ENCODE measurements at regions not wholly inside any gene's neighbourhood (a gene's known extent, or its start where the extent isn't known, plus 50 kb on each side); places are given as distances from the start of the nearest gene placed in this dataset.

GRCh38 chr15:66955871-66956585 lies 109.4 kb upstream of the SMAD3 start:
- no peak overlapping the region for H2BK15ac ChIP-seq (ENCODE audit: low read length)
- H3K23ac ChIP-seq (ENCODE audit: low read depth, low read length, poor library complexity) = no peak overlapping the region
- DNase-seq (ENCODE audit: low spot score) = no peak
- no CpG with 5 or more reads among the region's 2 CpGs for WGBS, 2 donors (ENCODE audit: extremely low coverage in 2 of 2, insufficient read length in 2 of 2, insufficient replicate concordance in 1 of 2)
- no peak overlapping the region for H4K8ac ChIP-seq (ENCODE audit: low read depth, low read length)
- no peak overlapping the region for H2BK5ac ChIP-seq (ENCODE audit: low read length)
- no peak overlapping the region for H2BK120ac ChIP-seq (ENCODE audit: low read depth, low read length)
- H2AFZ ChIP-seq (ENCODE audit: low read length) = no peak overlapping the region
- H3K4ac ChIP-seq (ENCODE audit: low read length) = no peak overlapping the region
- H3K9me3 ChIP-seq (replicated peaks in 1 of 2; ENCODE audit: control insufficient read depth in 2 of 2, insufficient read depth in 1 of 2, low read depth in 1 of 2, low read length in 2 of 2) = no peaks in the 10 kb centered on the region
- no peak overlapping the region for H3K4me3 ChIP-seq (ENCODE audit: low read length in 2 of 2)
- no peak overlapping the region for H3K9ac ChIP-seq (ENCODE audit: low read depth, low read length, poor library complexity)
- peaks cover 5 to 10% of the 10 kb centered on the region in 2 donors for H3K4me1 ChIP-seq (ENCODE audit: control insufficient read depth in 2 of 2, insufficient read depth in 1 of 2, low read depth in 1 of 2, low read length in 2 of 2)
- H3K27ac ChIP-seq (replicated peaks; ENCODE audit: low read length) = no peak overlapping the region
- H4K91ac ChIP-seq (ENCODE audit: low read depth, low read length, poor library complexity) = no peak overlapping the region
- no peaks in the 10 kb centered on the region for H3K27me3 ChIP-seq (ENCODE audit: control insufficient read depth in 3 of 3, insufficient read depth in 3 of 3, low read depth in 1 of 3, low read length in 3 of 3)
- no peak overlapping the region for H3K14ac ChIP-seq (ENCODE audit: low read length)
- no peaks in the 10 kb centered on the region for H3K36me3 ChIP-seq (replicated peaks in 1 of 2; ENCODE audit: control insufficient read depth in 2 of 2, insufficient read depth in 2 of 2, low read length in 2 of 2)
- no peak overlapping the region for H2BK12ac ChIP-seq (ENCODE audit: low read length)
- H3K79me1 ChIP-seq (ENCODE audit: low read depth, low read length) = no peaks in the 10 kb centered on the region
- no peak overlapping the region for H3K18ac ChIP-seq (ENCODE audit: low read length)
- H2AK5ac ChIP-seq (ENCODE audit: low read depth, low read length) = no peak overlapping the region
- no peak overlapping the region for H3K4me2 ChIP-seq (ENCODE audit: insufficient read depth, low read length, poor library complexity, severe bottlenecking)

- no peaks in the 10 kb centered on the region for H3K36me3 ChIP-seq (replicated peaks in 1 of 2; ENCODE audit: control insufficient read depth in 2 of 2, insufficient read depth in 2 of 2, low read length in 2 of 2)
- H3K27ac ChIP-seq (replicated peaks; ENCODE audit: low read length) = no peak overlapping the region
- H2AFZ ChIP-seq (ENCODE audit: low read length) = no peak overlapping the region
- peak overlapping the region; percentile 46 for H4K91ac ChIP-seq (ENCODE audit: low read depth, low read length, poor library complexity)
- no peak overlapping the region for H2AK5ac ChIP-seq (ENCODE audit: low read depth, low read length)
- H3K18ac ChIP-seq (ENCODE audit: low read length) = no peak overlapping the region
- DNase-seq (ENCODE audit: low spot score) = no peak
- no peak overlapping the region for H3K23ac ChIP-seq (ENCODE audit: low read depth, low read length, poor library complexity)
- no peak overlapping the region for H2BK5ac ChIP-seq (ENCODE audit: low read length)
- H2BK120ac ChIP-seq (ENCODE audit: low read depth, low read length) = no peak overlapping the region
- no peak overlapping the region for H2BK15ac ChIP-seq (ENCODE audit: low read length)
- H3K14ac ChIP-seq (ENCODE audit: low read length) = no peak overlapping the region
- WGBS, 2 donors (ENCODE audit: extremely low coverage in 2 of 2, insufficient read length in 2 of 2, insufficient replicate concordance in 1 of 2) = no CpG with 5 or more reads among the region's 9 CpGs
- H2BK12ac ChIP-seq (ENCODE audit: low read length) = no peak overlapping the region
- H3K4me1 ChIP-seq (ENCODE audit: control insufficient read depth in 2 of 2, insufficient read depth in 1 of 2, low read depth in 1 of 2, low read length in 2 of 2) = peaks cover 5 to 14% of the 10 kb centered on the region in 2 donors
- no peak overlapping the region for H4K8ac ChIP-seq (ENCODE audit: low read depth, low read length)
- no peaks in the 10 kb centered on the region for H3K79me1 ChIP-seq (ENCODE audit: low read depth, low read length)
- no peak overlapping the region for H3K4me2 ChIP-seq (ENCODE audit: insufficient read depth, low read length, poor library complexity, severe bottlenecking)
- H3K9ac ChIP-seq (ENCODE audit: low read depth, low read length, poor library complexity) = peak overlapping the region; percentile 73
- H3K9me3 ChIP-seq (replicated peaks in 1 of 2; ENCODE audit: control insufficient read depth in 2 of 2, insufficient read depth in 1 of 2, low read depth in 1 of 2, low read length in 2 of 2) = no peaks in the 10 kb centered on the region
- H3K4me3 ChIP-seq (ENCODE audit: low read length in 2 of 2) = no peak overlapping the region
- no peak overlapping the region for H3K4ac ChIP-seq (ENCODE audit: low read length)
- H3K27me3 ChIP-seq (ENCODE audit: control insufficient read depth in 3 of 3, insufficient read depth in 3 of 3, low read depth in 1 of 3, low read length in 3 of 3) = no peaks in the 10 kb centered on the region
Measured at GRCh38 chr15:66956672-66957430, 108.6 kb upstream of the SMAD3 start.

- H2BK5ac ChIP-seq (ENCODE audit: low read length) = no peak overlapping the region
- H4K8ac ChIP-seq (ENCODE audit: low read depth, low read length) = no peak overlapping the region
- no peak overlapping the region for H3K4me2 ChIP-seq (ENCODE audit: insufficient read depth, low read length, poor library complexity, severe bottlenecking)
- H3K27ac ChIP-seq (replicated peaks; ENCODE audit: low read length) = no peak overlapping the region
- no peaks in the 10 kb centered on the region for H3K79me1 ChIP-seq (ENCODE audit: low read depth, low read length)
- no peaks in the 10 kb centered on the region for H3K36me3 ChIP-seq (replicated peaks in 1 of 2; ENCODE audit: control insufficient read depth in 2 of 2, insufficient read depth in 2 of 2, low read length in 2 of 2)
- no peak overlapping the region for H3K23ac ChIP-seq (ENCODE audit: low read depth, low read length, poor library complexity)
- no peak overlapping the region for H4K91ac ChIP-seq (ENCODE audit: low read depth, low read length, poor library complexity)
- H2BK15ac ChIP-seq (ENCODE audit: low read length) = no peak overlapping the region
- no peaks in the 10 kb centered on the region for H3K27me3 ChIP-seq (ENCODE audit: control insufficient read depth in 3 of 3, insufficient read depth in 3 of 3, low read depth in 1 of 3, low read length in 3 of 3)
- peaks cover 5 to 17% of the 10 kb centered on the region in 2 donors for H3K4me1 ChIP-seq (ENCODE audit: control insufficient read depth in 2 of 2, insufficient read depth in 1 of 2, low read depth in 1 of 2, low read length in 2 of 2)
- H3K9me3 ChIP-seq (replicated peaks in 1 of 2; ENCODE audit: control insufficient read depth in 2 of 2, insufficient read depth in 1 of 2, low read depth in 1 of 2, low read length in 2 of 2) = no peaks in the 10 kb centered on the region
- DNase-seq (ENCODE audit: low spot score) = no peak
- no peak overlapping the region for H3K4me3 ChIP-seq (ENCODE audit: low read length in 2 of 2)
- H3K14ac ChIP-seq (ENCODE audit: low read length) = no peak overlapping the region
- H2BK120ac ChIP-seq (ENCODE audit: low read depth, low read length) = no peak overlapping the region
- no peak overlapping the region for H3K9ac ChIP-seq (ENCODE audit: low read depth, low read length, poor library complexity)
- no peak overlapping the region for H3K18ac ChIP-seq (ENCODE audit: low read length)
- no peak overlapping the region for H2AFZ ChIP-seq (ENCODE audit: low read length)
- no CpG with 5 or more reads among the region's 1 CpG for WGBS, 2 donors (ENCODE audit: extremely low coverage in 2 of 2, insufficient read length in 2 of 2, insufficient replicate concordance in 1 of 2)
- H2BK12ac ChIP-seq (ENCODE audit: low read length) = no peak overlapping the region
- no peak overlapping the region for H2AK5ac ChIP-seq (ENCODE audit: low read depth, low read length)
- no peak overlapping the region for H3K4ac ChIP-seq (ENCODE audit: low read length)
Measured at GRCh38 chr15:66957431-66957720, 108.0 kb upstream of the SMAD3 start.

- no peak overlapping the region for H2AFZ ChIP-seq (ENCODE audit: low read length)
- peak overlapping the region; percentile 84 for H2BK120ac ChIP-seq (ENCODE audit: low read depth, low read length)
- no peak overlapping the region for H3K14ac ChIP-seq (ENCODE audit: low read length)
- peak overlapping the region; percentile 50 for H3K18ac ChIP-seq (ENCODE audit: low read length)
- H3K4me1 ChIP-seq (ENCODE audit: control insufficient read depth in 2 of 2, insufficient read depth in 1 of 2, low read depth in 1 of 2, low read length in 2 of 2) = peaks cover 5 to 17% of the 10 kb centered on the region in 2 donors
- peak overlapping the region; percentile 80 for H2AK5ac ChIP-seq (ENCODE audit: low read depth, low read length)
- no peaks in the 10 kb centered on the region for H3K79me1 ChIP-seq (ENCODE audit: low read depth, low read length)
- no peak for DNase-seq (ENCODE audit: low spot score)
- no CpG with 5 or more reads among the region's 10 CpGs for WGBS, 2 donors (ENCODE audit: extremely low coverage in 2 of 2, insufficient read length in 2 of 2, insufficient replicate concordance in 1 of 2)
- no peak overlapping the region for H3K27ac ChIP-seq (replicated peaks; ENCODE audit: low read length)
- H2BK12ac ChIP-seq (ENCODE audit: low read length) = no peak overlapping the region
- H3K36me3 ChIP-seq (replicated peaks in 1 of 2; ENCODE audit: control insufficient read depth in 2 of 2, insufficient read depth in 2 of 2, low read length in 2 of 2) = no peaks in the 10 kb centered on the region
- no peak overlapping the region for H3K4ac ChIP-seq (ENCODE audit: low read length)
- no peak overlapping the region for H4K8ac ChIP-seq (ENCODE audit: low read depth, low read length)
- H3K23ac ChIP-seq (ENCODE audit: low read depth, low read length, poor library complexity) = peak overlapping the region; percentile 21
- H2BK15ac ChIP-seq (ENCODE audit: low read length) = no peak overlapping the region
- peak overlapping the region in 1 of 2 donors; percentile 54 for H3K4me3 ChIP-seq (ENCODE audit: low read length in 2 of 2)
- no peak overlapping the region for H4K91ac ChIP-seq (ENCODE audit: low read depth, low read length, poor library complexity)
- no peak overlapping the region for H3K4me2 ChIP-seq (ENCODE audit: insufficient read depth, low read length, poor library complexity, severe bottlenecking)
- no peak overlapping the region for H3K9ac ChIP-seq (ENCODE audit: low read depth, low read length, poor library complexity)
- H3K27me3 ChIP-seq (ENCODE audit: control insufficient read depth in 3 of 3, insufficient read depth in 3 of 3, low read depth in 1 of 3, low read length in 3 of 3) = no peaks in the 10 kb centered on the region
- H3K9me3 ChIP-seq (replicated peaks in 1 of 2; ENCODE audit: control insufficient read depth in 2 of 2, insufficient read depth in 1 of 2, low read depth in 1 of 2, low read length in 2 of 2) = no peaks in the 10 kb centered on the region
- H2BK5ac ChIP-seq (ENCODE audit: low read length) = no peak overlapping the region
Measured at GRCh38 chr15:66959066-66959465, 106.3 kb upstream of the SMAD3 start.
